ENCODE measurements at regions not wholly inside any gene's neighbourhood (a gene's known extent, or its start where the extent isn't known, plus 50 kb on each side); places are given as distances from the start of the nearest gene placed in this dataset.
"Not testable (repeated sequence)": the region's sequence is repeated elsewhere in the genome, so short reads cannot be mapped to it uniquely, and the experiment has no call there.

DNA sequence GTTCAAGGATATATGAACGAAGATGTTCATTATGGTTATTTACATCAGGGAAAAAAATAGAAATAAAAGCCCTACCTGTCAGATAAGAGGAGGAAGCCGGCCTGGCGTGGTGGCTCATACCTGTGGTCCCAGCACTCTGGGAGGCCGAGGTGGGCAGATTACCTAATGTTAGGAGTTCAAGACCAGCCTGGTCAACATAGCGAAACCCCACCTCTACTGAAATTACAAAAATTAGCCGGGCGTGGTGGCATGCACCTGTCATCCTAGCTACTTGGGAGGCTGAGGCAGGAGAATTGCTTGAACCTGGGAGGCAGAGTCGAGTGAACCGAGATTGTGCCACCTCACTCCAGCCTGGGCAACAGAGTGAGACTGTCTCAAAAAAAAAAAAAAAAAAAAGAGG is 328.8 kb upstream of the SFRP2 start:
- not testable (repeated sequence) for TF ChIP-seq CTCF (IDR thresholded peaks at IDR 0.05); EZH2 (IDR thresholded peaks at IDR 0.05; ENCODE audit: borderline replicate concordance, insufficient read depth, low read depth, low read length, poor library complexity, severe bottlenecking)
